D341Med (cell line): ENCODE measurements at regions not wholly inside any gene's neighbourhood (a gene's known extent, or its start where the extent isn't known, plus 50 kb on each side); places are given as distances from the start of the nearest gene placed in this dataset.
A peak's percentile ranks its signal among the peaks of the same experiment; 100 is the strongest.
"Not testable (repeated sequence)": the region's sequence is repeated elsewhere in the genome, so short reads cannot be mapped to it uniquely, and the experiment has no call there.

Source experiments
- DNase-seq: peaks from one replicate; pipeline ENCODE4 v3.0.0; 2012; ENCODE audit warnings: low spot score

- DNase-seq = peak; percentile 52
Measured at GRCh38 chr7:66413379-66414114, 208.4 kb downstream of the TPST1 start.

GRCh38 chr7:66415659-66416265 lies 210.6 kb downstream of the TPST1 start:
- no peak for DNase-seq

GRCh38 chr7:66418537-66418936 lies 210.1 kb upstream of the KCTD7 start:
- DNase-seq = no peak

GRCh38 chr7:66419210-66419609 lies 209.5 kb upstream of the KCTD7 start:
- no peak for DNase-seq

GRCh38 chr7:66421830-66422475 lies 206.7 kb upstream of the KCTD7 start:
- DNase-seq = no peak

- DNase-seq = no peak
Measured at GRCh38 chr7:66423729-66424128, 205.0 kb upstream of the KCTD7 start.

- DNase-seq = no peak
Measured at GRCh38 chr7:66426332-66426731, 202.3 kb upstream of the KCTD7 start.

GRCh38 chr7:66426996-66427395 lies 201.7 kb upstream of the KCTD7 start:
- DNase-seq = no peak

- DNase-seq = no peak
Measured at GRCh38 chr7:66427956-66428355, 200.7 kb upstream of the KCTD7 start.

- DNase-seq = no peak
Measured at GRCh38 chr7:66429498-66430163, 199.1 kb upstream of the KCTD7 start.

- no peak for DNase-seq
Measured at GRCh38 chr7:66430164-66430545, 198.5 kb upstream of the KCTD7 start.

GRCh38 chr7:66438703-66439405 lies 189.8 kb upstream of the KCTD7 start:
- not testable (repeated sequence) for DNase-seq

- DNase-seq = no peak
Measured at GRCh38 chr7:66442385-66442784, 186.3 kb upstream of the KCTD7 start.

- DNase-seq = no peak
Measured at GRCh38 chr7:66443946-66444345, 184.7 kb upstream of the KCTD7 start.

GRCh38 chr7:66447007-66447406 lies 181.7 kb upstream of the KCTD7 start:
- DNase-seq = not testable (repeated sequence)

- not testable (repeated sequence) for DNase-seq
Measured at GRCh38 chr7:66450814-66451213, 177.9 kb upstream of the KCTD7 start.

- DNase-seq = not testable (repeated sequence)
Measured at GRCh38 chr7:66451713-66452112, 177.0 kb upstream of the KCTD7 start.

GRCh38 chr7:66452165-66452564 lies 176.5 kb upstream of the KCTD7 start:
- DNase-seq = no peak

- DNase-seq = no peak
Measured at GRCh38 chr7:66453340-66453739, 175.3 kb upstream of the KCTD7 start.

- DNase-seq = no peak
Measured at GRCh38 chr7:66454600-66455225, 174.0 kb upstream of the KCTD7 start.

GRCh38 chr7:66455432-66455831 lies 173.2 kb upstream of the KCTD7 start:
- DNase-seq = not testable (repeated sequence)

- DNase-seq = not testable (repeated sequence)
Measured at GRCh38 chr7:66456431-66456830, 172.2 kb upstream of the KCTD7 start.
